IMR-90 (cell line): ENCODE measurements at regions not wholly inside any gene's neighbourhood (a gene's known extent, or its start where the extent isn't known, plus 50 kb on each side); places are given as distances from the start of the nearest gene placed in this dataset.

Experiments used
- CEBPB ChIP-seq: IDR thresholded peaks from 2 replicates; pipeline ENCODE4 v1.6.1; 2012; ENCODE audit warnings: low read depth, low read length, improper control_type of control experiment
- MAFK ChIP-seq: IDR thresholded peaks from 2 replicates; pipeline ENCODE4 v1.6.1; 2012; ENCODE audit warnings: low read depth, low read length, improper control_type of control experiment
- MXI1 ChIP-seq: IDR thresholded peaks from 2 replicates; pipeline ENCODE4 v1.6.1; 2012; ENCODE audit warnings: low read depth, mild to moderate bottlenecking, low read length, moderate library complexity, borderline replicate concordance
- POLR2A ChIP-seq: IDR thresholded peaks from 2 replicates; pipeline ENCODE4 v1.6.1; 2012; ENCODE audit warnings: mild to moderate bottlenecking, low read depth, low read length
- RAD21 ChIP-seq: IDR thresholded peaks from 2 replicates; pipeline ENCODE4 v1.6.1; 2012; ENCODE audit warnings: low read length, improper control_type of control experiment
- RCOR1 ChIP-seq: IDR thresholded peaks from 2 replicates; pipeline ENCODE4 v1.6.1; 2012; ENCODE audit warnings: mild to moderate bottlenecking, low read length, improper control_type of control experiment; ENCODE audit not compliant: insufficient replicate concordance
- RFX5 ChIP-seq: IDR thresholded peaks from 2 replicates; pipeline ENCODE4 v1.8.0; 2012; ENCODE audit warnings: low read depth, mild to moderate bottlenecking, low read length, moderate library complexity
- SMC3 ChIP-seq: fragments of 150-350 bp; IDR thresholded peaks from 2 replicates; pipeline ENCODE4 v1.6.1; 2016; ENCODE audit warnings: low read depth, mild to moderate bottlenecking, antibody characterized with exemption, low read length, moderate library complexity
- TF ChIP-seq, protein P1 (sequence below): conservative IDR thresholded peaks from 2 replicates; pipeline ENCODE4 v1.5.1; 2012; ENCODE audit warnings: mild to moderate bottlenecking, low read depth, low read length, improper control_type of control experiment
- TF ChIP-seq, protein P2 (sequence below): fragments of 150-350 bp; IDR thresholded peaks from 2 replicates; pipeline ENCODE4 v1.6.1; 2016; ENCODE audit warnings: low read depth, mild to moderate bottlenecking, low read length, moderate library complexity, borderline replicate concordance

- TF ChIP-seq CEBPB (peak; percentile 57), MXI1 (no peak), POLR2A (no peak), RFX5 (no peak), SMC3 (no peak), RCOR1 (no peak), RAD21 (no peak), MAFK (no peak)
- TF ChIP-seq, protein P1, sequence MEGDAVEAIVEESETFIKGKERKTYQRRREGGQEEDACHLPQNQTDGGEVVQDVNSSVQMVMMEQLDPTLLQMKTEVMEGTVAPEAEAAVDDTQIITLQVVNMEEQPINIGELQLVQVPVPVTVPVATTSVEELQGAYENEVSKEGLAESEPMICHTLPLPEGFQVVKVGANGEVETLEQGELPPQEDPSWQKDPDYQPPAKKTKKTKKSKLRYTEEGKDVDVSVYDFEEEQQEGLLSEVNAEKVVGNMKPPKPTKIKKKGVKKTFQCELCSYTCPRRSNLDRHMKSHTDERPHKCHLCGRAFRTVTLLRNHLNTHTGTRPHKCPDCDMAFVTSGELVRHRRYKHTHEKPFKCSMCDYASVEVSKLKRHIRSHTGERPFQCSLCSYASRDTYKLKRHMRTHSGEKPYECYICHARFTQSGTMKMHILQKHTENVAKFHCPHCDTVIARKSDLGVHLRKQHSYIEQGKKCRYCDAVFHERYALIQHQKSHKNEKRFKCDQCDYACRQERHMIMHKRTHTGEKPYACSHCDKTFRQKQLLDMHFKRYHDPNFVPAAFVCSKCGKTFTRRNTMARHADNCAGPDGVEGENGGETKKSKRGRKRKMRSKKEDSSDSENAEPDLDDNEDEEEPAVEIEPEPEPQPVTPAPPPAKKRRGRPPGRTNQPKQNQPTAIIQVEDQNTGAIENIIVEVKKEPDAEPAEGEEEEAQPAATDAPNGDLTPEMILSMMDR, result no peak
- TF ChIP-seq, protein P2, sequence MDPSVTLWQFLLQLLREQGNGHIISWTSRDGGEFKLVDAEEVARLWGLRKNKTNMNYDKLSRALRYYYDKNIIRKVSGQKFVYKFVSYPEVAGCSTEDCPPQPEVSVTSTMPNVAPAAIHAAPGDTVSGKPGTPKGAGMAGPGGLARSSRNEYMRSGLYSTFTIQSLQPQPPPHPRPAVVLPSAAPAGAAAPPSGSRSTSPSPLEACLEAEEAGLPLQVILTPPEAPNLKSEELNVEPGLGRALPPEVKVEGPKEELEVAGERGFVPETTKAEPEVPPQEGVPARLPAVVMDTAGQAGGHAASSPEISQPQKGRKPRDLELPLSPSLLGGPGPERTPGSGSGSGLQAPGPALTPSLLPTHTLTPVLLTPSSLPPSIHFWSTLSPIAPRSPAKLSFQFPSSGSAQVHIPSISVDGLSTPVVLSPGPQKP, result no peak
Measured at GRCh38 chr2:215540658-215541057, 104.8 kb upstream of the FN1 start.
